ENCODE measurements at regions not wholly inside any gene's neighbourhood (a gene's known extent, or its start where the extent isn't known, plus 50 kb on each side); places are given as distances from the start of the nearest gene placed in this dataset.
A peak's percentile ranks its signal among the peaks of the same experiment; 100 is the strongest.

DNA sequence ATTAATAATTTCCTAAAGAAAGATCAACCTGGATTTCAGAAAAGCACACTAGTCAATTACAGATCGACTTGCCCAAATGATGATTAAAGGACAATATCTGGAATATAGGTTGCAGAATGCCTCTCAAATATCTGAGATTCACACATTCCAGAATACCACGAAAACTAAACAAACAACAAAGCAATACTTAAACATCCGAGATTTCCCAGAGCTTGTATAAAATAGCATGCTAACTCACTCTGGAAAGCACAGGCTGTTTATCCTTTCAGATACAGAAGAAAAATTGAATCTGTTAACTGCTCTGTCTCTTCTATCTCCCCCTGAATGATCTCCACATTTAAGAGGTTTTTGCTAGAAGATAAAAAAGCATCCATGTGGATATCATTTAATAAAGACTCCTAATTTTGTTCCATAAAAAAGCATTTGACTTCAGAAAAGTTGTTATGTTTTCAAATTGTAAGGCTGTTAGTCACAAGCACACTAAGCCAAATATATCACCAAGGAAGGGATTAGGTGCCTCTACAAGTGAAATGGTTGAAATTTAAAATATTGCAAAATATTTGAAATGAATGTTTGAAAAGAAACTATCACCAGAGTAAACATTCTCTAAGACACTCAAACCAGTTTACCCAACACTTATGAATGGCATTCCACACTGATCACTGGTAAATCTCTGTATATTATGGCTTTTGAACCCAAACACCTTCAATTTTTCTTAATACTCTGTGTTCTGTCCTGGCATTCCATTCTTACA, 865.1 kb upstream of the ADAMTS5 start:
- no peak for DNase-seq

DNA sequence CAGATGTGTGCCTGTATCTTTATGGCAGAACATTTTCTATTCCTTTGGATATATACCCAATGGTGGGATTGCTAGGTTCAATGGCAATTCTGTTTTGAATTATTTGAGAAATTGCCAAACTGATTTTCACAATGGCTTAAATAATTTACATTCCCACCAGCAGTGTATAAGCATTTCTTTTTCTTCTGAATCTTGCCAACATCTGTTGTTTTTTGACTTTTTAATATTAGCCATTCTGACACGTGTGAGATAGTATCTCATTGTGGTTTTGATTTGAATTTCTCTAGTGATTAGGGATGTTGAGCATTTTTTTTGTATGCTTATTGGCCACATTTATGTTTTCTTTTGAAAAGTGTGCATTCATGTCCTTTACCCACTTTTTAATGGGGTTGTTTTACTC, 864.3 kb upstream of the ADAMTS5 start:
- no peak for DNase-seq

- no peak for DNase-seq
These were observed 861.1 kb upstream of the ADAMTS5 start for GRCh38 chr21:27827972-27828371.

GRCh38 chr21:27825035-27825434, 858.1 kb upstream of the ADAMTS5 start:
- DNase-seq: no peak

DNA sequence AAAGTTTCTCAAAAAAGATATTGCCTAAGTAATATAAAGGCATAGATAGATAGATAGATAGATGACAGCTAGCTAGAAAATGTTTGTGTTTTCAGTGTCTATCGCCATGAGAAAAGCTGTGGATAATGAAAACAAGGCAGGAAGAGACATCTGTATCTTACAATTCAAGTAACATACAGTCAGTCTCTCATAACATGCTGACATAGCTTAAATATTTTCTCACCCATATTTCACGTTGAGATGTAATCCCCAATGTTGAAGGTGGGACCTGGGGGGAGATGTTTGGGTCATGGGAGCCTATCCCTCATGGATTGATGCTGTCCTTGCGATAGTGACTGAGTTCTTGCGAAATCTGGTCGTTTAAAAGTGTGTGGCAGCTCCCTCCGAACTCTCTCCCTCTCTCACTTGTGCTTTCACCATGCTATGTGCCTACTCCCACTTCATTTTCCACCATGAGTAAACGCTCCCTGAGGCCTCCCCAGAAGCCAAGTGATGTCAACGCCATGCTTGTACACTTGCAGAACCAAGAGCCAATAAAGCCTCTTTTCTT, 856.8 kb upstream of the ADAMTS5 start:
- DNase-seq: no peak

DNA sequence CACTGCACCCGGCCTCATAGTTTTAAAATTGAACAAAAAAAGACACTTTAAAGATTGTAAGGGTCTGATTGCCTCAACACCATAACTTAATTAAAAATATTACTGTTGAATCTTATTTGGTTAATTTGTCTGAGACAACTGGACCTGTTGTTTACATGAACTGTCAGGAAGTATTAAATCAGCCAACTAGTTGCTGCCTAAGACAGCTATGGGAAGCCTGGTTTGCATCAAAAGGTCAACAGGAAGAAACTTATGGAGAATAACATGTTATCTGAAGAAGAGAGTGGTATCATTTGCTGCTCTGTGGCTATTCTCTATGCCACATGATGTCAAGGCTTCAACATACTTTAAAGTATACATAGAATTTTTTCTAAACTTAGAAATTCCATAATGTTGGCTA, 853.5 kb upstream of the ADAMTS5 start:
- no peak for DNase-seq

- DNase-seq: no peak
These were observed 852.4 kb upstream of the ADAMTS5 start for GRCh38 chr21:27819299-27819698.

GRCh38 chr21:27818847-27819246, 852.0 kb upstream of the ADAMTS5 start:
- DNase-seq: no peak

DNA sequence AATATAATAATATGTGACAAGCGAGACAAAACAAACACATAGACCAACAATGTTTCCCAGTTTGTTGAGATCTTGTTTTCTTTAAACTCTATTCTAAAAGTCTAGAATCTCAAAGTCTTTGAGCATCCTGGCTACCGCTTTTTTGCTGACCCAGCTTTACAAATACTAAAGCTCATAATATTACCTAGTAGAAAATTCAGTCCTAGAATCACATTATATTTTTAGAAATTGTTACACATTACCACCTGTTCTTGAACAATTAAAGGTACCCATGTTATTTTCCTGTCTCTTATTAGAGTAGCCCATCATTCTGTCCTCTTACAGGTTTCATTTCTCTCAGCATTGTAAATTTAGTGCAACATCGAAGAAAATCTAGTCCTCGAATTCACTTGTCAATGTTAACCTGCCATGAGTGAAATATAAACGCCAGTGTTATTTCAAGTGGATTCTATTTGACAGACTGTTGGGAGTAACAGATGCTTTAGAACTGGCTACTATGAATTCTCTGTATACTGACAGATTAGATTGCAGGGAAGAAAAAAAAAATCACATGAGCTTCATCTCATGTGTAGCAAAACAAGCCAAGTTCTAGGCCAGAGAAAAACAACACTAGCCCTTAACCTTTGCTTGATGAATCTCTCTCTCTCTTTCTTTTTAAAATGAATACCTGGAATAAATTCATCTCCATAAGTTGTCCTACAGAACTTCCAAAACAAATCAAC, 851.2 kb upstream of the ADAMTS5 start:
- DNase-seq: no peak

DNA sequence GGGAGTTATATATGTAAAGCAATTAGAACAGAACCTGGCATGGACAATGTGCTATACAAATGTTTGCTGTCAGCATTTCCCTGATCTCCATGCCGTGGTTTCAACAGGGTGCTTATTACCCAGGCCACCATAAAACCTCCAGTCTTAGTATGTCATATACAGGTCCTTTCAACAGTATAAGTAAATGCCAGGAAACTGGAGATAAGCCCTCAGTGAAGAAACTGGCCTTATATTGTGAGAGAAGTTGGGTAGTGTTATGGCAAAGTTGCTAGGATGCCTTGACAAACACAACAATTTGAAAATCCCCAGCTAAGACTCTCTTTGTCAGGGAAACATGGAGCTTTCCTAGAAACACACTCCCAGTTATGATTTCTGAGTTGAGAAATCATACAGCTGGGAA, 850.2 kb upstream of the ADAMTS5 start:
- DNase-seq: no peak

DNA sequence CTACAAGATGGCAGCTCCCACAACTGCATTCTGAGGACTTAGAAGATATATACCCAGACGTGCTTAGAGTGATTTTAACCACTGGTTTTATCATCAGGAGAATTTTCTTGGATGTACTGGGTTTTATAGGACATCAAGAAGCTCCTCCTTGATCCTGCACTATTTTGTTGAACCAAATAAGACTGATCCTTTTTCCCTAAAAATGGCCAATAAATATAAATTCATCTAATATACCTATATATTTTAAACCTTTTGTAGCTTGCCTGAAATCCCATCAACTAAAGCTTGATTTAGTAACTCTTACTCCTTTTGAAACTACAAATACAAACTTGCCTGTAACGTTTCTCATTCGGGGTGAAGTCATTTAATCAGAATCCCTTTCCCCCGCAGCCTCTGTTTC, 849.4 kb upstream of the ADAMTS5 start:
- DNase-seq: no peak

DNA sequence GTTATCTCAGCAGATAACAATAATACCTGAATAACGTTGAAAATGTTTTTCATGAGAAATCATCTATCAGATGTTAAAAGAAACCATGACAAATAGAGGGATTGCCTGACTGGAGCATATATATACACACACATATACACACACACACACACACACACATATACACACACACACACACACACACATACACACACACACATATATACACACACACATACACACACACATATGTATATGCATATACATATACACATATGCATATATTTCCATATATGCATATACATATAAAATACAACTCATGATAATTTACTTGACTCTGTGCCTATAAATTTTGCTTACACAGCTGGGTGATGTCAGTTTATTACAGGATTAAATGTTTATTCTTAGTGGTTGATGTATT, 847.3 kb upstream of the ADAMTS5 start:
- DNase-seq: no peak

DNA sequence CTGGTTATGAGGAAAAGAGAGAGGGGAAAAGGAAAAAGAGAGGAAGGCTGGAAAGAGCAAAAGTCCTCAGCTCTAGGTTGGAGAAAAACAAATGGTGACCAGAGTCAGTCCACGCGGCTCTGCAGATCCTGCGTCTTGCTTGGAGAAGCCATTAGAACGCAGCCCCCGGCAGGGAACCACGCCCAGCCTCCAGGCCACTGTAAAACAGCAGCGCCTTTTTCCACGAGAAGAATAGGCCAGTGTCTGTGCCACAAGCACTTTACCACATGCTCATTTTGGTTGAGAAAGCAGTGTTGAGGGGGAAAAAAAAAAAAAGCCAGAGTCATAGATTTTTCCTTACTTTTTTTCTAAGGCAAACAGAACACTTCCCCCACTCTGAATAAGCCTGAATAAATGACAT, 846.9 kb upstream of the ADAMTS5 start:
- no peak for DNase-seq

GRCh38 chr21:27813344-27813743, 846.5 kb upstream of the ADAMTS5 start:
- no peak for DNase-seq

- no peak for DNase-seq
These were observed 845.4 kb upstream of the ADAMTS5 start for GRCh38 chr21:27812279-27812678.

DNA sequence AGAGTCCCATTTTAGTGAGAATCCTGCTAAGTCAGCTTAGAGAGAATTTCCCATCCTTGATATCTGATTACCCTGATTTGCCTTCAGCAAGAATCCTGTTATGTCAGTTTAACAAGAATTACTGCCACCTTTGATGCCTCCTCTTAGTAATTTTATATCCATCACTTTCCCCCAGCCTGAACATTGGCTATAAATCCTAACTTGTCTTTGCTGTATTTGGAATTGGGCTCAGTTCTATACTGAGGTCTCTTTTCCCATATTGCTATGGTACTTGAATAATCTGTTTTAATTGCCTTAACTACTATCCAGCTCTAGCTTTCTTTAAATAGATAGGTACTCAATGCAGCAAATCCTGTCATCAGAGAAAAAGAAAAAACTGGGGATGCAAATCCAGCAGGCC, 842.0 kb upstream of the ADAMTS5 start:
- DNase-seq: no peak

DNA sequence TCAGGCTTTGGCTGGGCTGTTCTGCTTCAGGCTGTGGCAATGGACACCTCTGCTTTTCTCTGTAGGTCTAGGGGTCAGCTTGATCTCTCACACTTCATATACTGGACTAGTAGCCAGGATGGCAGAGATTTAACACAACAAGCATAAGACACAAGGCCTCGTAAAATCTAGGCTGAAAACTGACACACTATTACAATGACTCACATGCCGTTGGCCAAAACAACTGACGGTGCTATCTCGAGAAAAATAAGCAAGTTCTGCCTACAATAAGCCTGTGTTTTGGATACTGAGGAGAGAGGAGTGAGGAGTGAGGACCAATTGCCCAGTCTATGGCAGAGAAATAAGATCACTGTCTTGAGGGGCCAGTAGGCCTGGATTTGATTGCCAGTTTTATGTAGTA, 840.7 kb upstream of the ADAMTS5 start:
- no peak for DNase-seq

DNA sequence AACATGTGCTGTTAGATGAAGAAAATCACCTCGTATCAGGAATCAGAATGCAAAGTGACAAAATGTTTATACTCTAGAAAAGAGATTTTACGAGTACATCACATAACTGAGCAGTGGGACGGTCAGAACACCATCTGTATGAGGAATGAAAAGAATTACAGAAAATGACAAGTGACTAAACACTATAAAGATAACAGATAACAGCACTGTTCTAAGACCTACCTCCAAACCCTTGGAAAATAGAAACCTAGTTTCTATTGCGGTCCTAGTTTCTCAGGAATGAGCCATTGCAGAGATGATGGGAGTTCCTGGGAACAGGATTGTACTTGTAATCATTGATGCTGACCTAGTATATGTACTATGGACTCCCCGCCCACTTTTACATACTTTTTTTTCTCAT, 839.4 kb upstream of the ADAMTS5 start:
- no peak for DNase-seq

DNA sequence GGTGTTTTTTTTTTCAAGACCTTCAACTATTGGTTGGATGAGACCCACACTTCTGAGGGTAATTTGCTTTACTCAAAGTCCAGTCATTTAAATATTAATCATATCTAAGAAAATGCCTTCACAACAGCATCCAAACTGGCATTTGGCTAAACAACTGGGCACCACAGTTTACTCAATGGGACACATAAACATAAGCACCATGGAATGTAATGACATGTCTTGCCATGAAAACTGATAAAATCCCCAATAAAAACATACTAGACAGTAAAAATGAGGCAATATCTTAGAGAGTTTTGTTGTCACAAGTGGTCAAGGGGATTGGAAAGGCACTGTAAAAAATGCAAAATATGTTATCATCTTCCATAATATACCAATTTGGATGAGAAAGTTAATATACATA, 838.8 kb upstream of the ADAMTS5 start:
- no peak for DNase-seq

GRCh38 chr21:27804515-27804914, 837.6 kb upstream of the ADAMTS5 start:
- DNase-seq: no peak

- no peak for DNase-seq
These were observed 836.7 kb upstream of the ADAMTS5 start for GRCh38 chr21:27803571-27803970.

- DNase-seq: peak; percentile 2
These were observed 836.1 kb upstream of the ADAMTS5 start for GRCh38 chr21:27802816-27803475.

GRCh38 chr21:27799861-27800260, 833.0 kb upstream of the ADAMTS5 start:
- no peak for DNase-seq

GRCh38 chr21:27796106-27796505, 829.2 kb upstream of the ADAMTS5 start:
- no peak for DNase-seq

All from CD4-positive, alpha-beta T cell treated with Interleukin-12 subunit alpha and Interleukin-12 subunit beta, for 1 hour (primary cell).